HFFc6 (cell line): ENCODE measurements at regions not wholly inside any gene's neighbourhood (a gene's known extent, or its start where the extent isn't known, plus 50 kb on each side); places are given as distances from the start of the nearest gene placed in this dataset.
A peak's percentile ranks its signal among the peaks of the same experiment; 100 is the strongest.

ENCODE experiments used
- DNase-seq: peaks from one replicate; pipeline ENCODE4 v3.0.0-alpha.2; 2018
- H3K27ac Mint-ChIP-seq: 2 replicates; pipeline ENCODE4 v1.8.0; 2020; ENCODE audit warnings: mild to moderate bottlenecking, mixed read lengths
- H3K27me3 Mint-ChIP-seq: 2 replicates; pipeline ENCODE4 v1.8.0; 2021; ENCODE audit warnings: mild to moderate bottlenecking, moderate library complexity, mixed read lengths; ENCODE audit not compliant: insufficient read depth
- H3K36me3 Mint-ChIP-seq: 2 replicates; pipeline ENCODE4 v1.8.0; 2021; ENCODE audit warnings: low read depth, mixed read lengths
- H3K4me1 Mint-ChIP-seq: 2 replicates; pipeline ENCODE4 v1.8.0; 2020; ENCODE audit warnings: low read depth, mixed read lengths
- H3K4me3 Mint-ChIP-seq: 2 replicates; pipeline ENCODE4 v1.8.0; 2020; ENCODE audit warnings: mild to moderate bottlenecking, moderate library complexity, mixed read lengths
- H3K9me3 Mint-ChIP-seq: 2 replicates; pipeline ENCODE4 v1.8.0; 2020; ENCODE audit warnings: mild to moderate bottlenecking, mixed read lengths
- TF ChIP-seq, protein P1 (sequence below): fragments of 200-600 bp; sonication (generic); IDR thresholded peaks from 2 replicates; pipeline ENCODE4 v1.5.0; 2021; ENCODE audit warnings: antibody characterized with exemption, mild to moderate bottlenecking

DNA sequence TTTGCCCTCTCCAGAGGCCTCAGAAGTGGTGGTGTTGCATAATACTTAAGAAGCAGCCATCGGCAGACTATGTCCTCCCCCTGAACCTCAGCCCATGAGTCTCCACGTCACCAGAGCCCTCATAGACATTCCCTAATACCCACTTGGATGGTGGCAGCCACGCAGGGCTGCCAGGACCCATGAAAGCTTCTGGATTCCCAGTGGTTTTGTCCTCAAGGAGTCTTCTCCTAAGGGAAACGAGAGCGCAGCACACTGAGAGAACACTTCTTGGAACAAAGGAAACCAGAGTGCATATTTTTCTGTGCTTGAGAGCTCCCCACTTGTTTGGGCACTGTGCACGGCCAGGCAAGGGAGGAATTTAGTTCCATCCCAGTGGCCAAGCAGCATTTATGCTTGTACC, 204.1 kb upstream of the DMD start:
- TF ChIP-seq, protein P1, sequence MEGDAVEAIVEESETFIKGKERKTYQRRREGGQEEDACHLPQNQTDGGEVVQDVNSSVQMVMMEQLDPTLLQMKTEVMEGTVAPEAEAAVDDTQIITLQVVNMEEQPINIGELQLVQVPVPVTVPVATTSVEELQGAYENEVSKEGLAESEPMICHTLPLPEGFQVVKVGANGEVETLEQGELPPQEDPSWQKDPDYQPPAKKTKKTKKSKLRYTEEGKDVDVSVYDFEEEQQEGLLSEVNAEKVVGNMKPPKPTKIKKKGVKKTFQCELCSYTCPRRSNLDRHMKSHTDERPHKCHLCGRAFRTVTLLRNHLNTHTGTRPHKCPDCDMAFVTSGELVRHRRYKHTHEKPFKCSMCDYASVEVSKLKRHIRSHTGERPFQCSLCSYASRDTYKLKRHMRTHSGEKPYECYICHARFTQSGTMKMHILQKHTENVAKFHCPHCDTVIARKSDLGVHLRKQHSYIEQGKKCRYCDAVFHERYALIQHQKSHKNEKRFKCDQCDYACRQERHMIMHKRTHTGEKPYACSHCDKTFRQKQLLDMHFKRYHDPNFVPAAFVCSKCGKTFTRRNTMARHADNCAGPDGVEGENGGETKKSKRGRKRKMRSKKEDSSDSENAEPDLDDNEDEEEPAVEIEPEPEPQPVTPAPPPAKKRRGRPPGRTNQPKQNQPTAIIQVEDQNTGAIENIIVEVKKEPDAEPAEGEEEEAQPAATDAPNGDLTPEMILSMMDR, result no peak
- Mint-ChIP-seq H3K4me1 (no peaks in the 10 kb centered on the region), H3K36me3 (no peaks in the 10 kb centered on the region; the same call in 1 of the 2 replicates), H3K4me3 (no peak overlapping the region), H3K9me3 (peaks cover 10% of the 10 kb centered on the region; the same call in 1 of the 2 replicates), H3K27me3 (no peaks in the 10 kb centered on the region), H3K27ac (no peak overlapping the region)
- no peak for DNase-seq

DNA sequence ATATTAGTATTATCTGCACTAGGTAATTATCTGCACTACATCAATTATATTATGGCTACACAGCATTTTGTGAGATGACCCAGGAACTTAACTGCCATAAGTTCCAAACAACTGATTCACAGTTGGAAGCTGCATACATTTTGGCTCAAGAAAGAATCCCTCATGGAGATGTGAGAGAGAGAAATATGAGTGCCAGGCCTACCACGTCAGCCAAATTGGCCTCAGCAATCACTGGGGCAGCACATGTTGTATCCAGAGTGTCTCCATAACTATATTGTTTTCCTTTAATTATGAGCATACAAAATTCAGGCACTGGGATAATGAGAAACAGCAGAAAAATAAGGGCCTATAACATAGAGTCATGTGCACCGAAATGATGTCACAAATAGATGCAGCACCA, 174.2 kb upstream of the DMD start:
- TF ChIP-seq, protein P1, result no peak
- Mint-ChIP-seq H3K4me1 (no peaks in the 10 kb centered on the region), H3K4me3 (no peak overlapping the region), H3K36me3 (no peaks in the 10 kb centered on the region), H3K27me3 (no peaks in the 10 kb centered on the region), H3K27ac (no peak overlapping the region), H3K9me3 (peaks cover 13% of the 10 kb centered on the region)
- no peak for DNase-seq

DNA sequence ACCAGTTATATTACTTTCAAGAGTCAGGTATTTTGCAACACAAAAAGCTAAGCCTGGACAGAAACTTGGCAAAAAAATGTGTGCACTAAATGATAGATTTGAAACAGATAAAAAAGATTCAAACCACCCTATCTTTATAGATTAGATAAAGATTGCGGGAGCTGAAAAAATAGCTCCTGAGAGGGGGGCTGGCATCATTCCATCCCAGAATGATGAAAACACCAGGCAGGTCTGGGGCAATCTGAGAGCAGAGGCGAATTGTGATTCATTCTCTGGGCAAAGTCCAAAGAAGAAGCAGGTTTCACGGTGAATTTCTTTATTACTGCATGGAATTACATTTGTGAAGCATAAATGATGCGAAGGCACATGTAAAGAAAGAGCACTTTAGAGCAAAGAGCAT, 168.5 kb upstream of the DMD start:
- Mint-ChIP-seq H3K4me3 (no peak overlapping the region), H3K27me3 (peaks cover 1% of the 10 kb centered on the region; the same call in 1 of the 2 replicates), H3K4me1 (no peaks in the 10 kb centered on the region), H3K9me3 (no peaks in the 10 kb centered on the region; the same call in 1 of the 2 replicates), H3K27ac (no peak overlapping the region), H3K36me3 (no peaks in the 10 kb centered on the region)
- TF ChIP-seq, protein P1, result no peak
- DNase-seq, result no peak

DNA sequence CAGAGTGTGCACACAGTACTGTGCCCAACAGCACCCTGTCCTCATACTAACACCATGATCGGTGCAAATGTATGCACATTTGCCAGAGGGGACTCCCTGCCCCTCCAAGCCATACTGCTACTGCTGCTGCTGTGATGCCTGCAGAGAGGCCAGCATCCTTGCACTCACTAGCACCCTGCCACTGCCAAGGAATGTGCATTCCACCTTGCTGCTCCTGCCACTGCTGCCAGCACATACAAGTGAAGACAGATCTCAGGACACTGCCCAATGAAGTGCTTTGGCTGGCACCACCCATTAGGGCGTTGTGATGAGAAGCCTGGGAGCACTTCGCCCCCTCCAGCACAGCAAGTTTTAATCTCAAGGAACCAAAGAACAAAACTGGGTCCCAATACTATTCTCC, 146.3 kb upstream of the DMD start:
- no peak overlapping the region for H3K27ac Mint-ChIP-seq
- no peaks in the 10 kb centered on the region for H3K36me3 Mint-ChIP-seq
- TF ChIP-seq, protein P1, result no peak
- no peaks in the 10 kb centered on the region for H3K27me3 Mint-ChIP-seq
- H3K4me1 Mint-ChIP-seq, result no peaks in the 10 kb centered on the region
- no peak overlapping the region for H3K4me3 Mint-ChIP-seq
- DNase-seq, result no peak
- H3K9me3 Mint-ChIP-seq, result peaks cover 30% of the 10 kb centered on the region

DNA sequence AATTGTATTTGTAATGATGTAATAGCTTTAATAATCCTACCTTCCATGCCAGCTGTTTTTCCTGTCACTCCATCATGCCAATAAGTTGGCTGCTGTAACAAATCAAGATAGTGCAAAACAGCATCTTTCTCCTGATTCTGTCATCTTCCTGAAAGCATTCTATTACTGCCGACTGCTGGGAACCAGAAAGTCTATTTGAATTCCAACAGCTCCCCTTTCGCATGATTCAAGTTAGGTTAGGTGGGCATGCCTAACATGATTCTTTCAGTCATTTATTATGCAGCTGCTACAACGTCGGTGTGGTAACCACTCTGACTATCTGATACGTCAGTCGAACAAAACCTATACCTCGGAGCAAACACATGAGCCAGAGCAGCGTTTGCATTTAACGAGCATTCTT, 127.9 kb upstream of the DMD start:
- H3K9me3 Mint-ChIP-seq, result no peaks in the 10 kb centered on the region; the same call in 1 of the 2 replicates
- no peaks in the 10 kb centered on the region for H3K4me1 Mint-ChIP-seq
- no peaks in the 10 kb centered on the region for H3K36me3 Mint-ChIP-seq
- DNase-seq, result no peak
- peaks cover 1% of the 10 kb centered on the region; the same call in 1 of the 2 replicates for H3K27me3 Mint-ChIP-seq
- H3K27ac Mint-ChIP-seq, result no peak overlapping the region
- TF ChIP-seq, protein P1, result no peak
- no peak overlapping the region for H3K4me3 Mint-ChIP-seq

DNA sequence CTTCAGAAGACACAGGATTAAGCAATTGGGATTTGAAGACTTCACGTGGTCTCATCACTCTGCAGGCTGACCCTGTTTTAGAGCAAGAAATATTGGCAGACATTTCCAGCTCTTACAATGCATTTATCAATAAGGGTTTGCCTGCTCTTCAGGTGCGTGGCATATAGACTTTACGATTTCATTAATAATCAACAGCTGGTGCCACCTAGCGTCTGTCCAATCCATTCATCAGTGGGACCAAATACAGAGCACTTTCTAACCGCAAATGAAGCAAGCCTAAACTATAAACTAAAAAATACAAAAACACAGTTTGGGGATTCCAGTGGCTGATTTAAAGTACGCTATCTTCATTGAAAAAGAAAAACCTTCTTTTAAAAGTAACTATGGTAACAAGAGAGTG, 125.4 kb upstream of the DMD start:
- no peak for DNase-seq
- peaks cover 1% of the 10 kb centered on the region; the same call in 1 of the 2 replicates for H3K27me3 Mint-ChIP-seq
- H3K27ac Mint-ChIP-seq, result no peak overlapping the region
- H3K4me3 Mint-ChIP-seq, result no peak overlapping the region
- TF ChIP-seq, protein P1, result peak; percentile 12; the same call in 1 of the 2 replicates
- H3K9me3 Mint-ChIP-seq, result no peaks in the 10 kb centered on the region; the same call in 1 of the 2 replicates
- H3K36me3 Mint-ChIP-seq, result no peaks in the 10 kb centered on the region
- no peaks in the 10 kb centered on the region for H3K4me1 Mint-ChIP-seq
